Spinal cord (tissue), 9 donors: ENCODE measurements at regions not wholly inside any gene's neighbourhood (a gene's known extent, or its start where the extent isn't known, plus 50 kb on each side); places are given as distances from the start of the nearest gene placed in this dataset.
A peak's percentile ranks its signal among the peaks of the same experiment; 100 is the strongest.

ENCODE experiments used
- DNase-seq, 6 donors: peaks; one replicate each; pipeline versions ENCODE4 v3.0.0 to v3.0.0-alpha.2; 2013 to 2015; ENCODE audit warnings: low spot score in 6 of 6, low read depth in 4 of 6
- H3K27ac ChIP-seq: one replicate; pipeline ENCODE4 v1.5.1; 2013; ENCODE audit warnings: low read depth, low read length, control low read depth
- H3K27me3 ChIP-seq: one replicate; pipeline ENCODE4 v1.6.1; 2013; ENCODE audit warnings: low read length; ENCODE audit not compliant: control insufficient read depth, insufficient read depth
- H3K36me3 ChIP-seq: one replicate; pipeline ENCODE4 v1.6.1; 2013; ENCODE audit warnings: low read length; ENCODE audit not compliant: control insufficient read depth, insufficient read depth
- H3K4me1 ChIP-seq: one replicate; pipeline ENCODE4 v1.6.1; 2013; ENCODE audit warnings: low read length; ENCODE audit not compliant: control insufficient read depth, insufficient read depth
- H3K4me3 ChIP-seq: one replicate; pipeline ENCODE4 v1.5.1; 2013; ENCODE audit warnings: low read depth, low read length, control low read depth
- H3K9me3 ChIP-seq: one replicate; pipeline ENCODE4 v1.6.1; 2013; ENCODE audit warnings: low read length; ENCODE audit not compliant: control insufficient read depth, insufficient read depth
- WGBS: methylation state at CpG from one replicate; pipeline ENCODE4 v1.1.5; 2013; ENCODE audit warnings: missing lambda C conversion rate; ENCODE audit not compliant: insufficient coverage; 5-methylcytosine and 5-hydroxymethylcytosine counted together
- donor health status: healthy.

DNA sequence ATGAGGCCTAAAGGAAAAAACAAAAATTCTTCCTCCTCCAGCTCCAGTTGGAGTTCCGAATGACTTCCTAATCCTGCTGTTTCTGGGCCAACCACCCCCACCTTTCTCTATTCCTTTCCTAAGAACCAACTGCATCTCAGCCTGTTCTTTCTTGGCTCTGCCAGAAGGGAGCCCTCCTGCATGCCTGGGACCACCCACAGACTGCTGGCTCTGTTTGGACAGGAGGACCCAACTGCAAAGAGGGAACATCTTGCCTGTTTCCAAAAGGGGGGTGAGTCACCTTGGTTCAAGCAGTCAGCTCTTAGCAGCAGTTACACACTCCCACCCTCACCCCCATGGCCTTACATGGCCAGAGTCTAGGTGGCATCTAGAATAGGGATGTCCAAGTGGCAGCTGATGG lies 116.0 kb upstream of the PRICKLE2 start:
- no peaks in the 10 kb centered on the region for H3K36me3 ChIP-seq
- no peak overlapping the region for H3K4me3 ChIP-seq
- peaks cover 2% of the 10 kb centered on the region for H3K9me3 ChIP-seq
- no peak for DNase-seq
- no CpG with 5 or more reads among the region's 1 CpG for WGBS
- H3K4me1 ChIP-seq: peaks cover 8% of the 10 kb centered on the region
- no peak overlapping the region for H3K27ac ChIP-seq
- no peaks in the 10 kb centered on the region for H3K27me3 ChIP-seq

DNA sequence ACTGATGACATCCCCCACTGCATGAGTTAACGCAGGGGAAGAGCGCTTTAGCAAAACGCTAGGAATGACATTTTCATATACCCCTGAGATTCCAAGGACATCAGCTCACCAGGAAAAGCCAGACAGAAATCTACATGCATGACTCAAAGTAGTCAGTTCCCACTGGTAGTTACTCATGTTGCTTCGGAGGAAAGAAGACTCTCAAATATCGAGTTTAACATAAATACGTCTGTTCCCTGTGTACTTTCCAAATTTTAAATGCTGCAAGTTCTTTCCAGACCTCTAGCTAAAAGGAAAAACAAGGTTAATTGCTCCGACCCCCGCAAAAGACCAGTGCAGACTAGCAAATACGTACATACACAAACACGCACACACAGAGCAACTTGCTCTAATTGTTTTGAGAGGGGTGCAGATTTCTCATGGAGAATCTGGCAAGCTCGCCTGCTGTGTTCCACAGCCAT lies 115.4 kb upstream of the PRICKLE2 start:
- DNase-seq: peak in 1 of 6 donors; percentile 65
- no peaks in the 10 kb centered on the region for H3K36me3 ChIP-seq
- 66% methylated on average over 5 of the region's 11 CpGs for WGBS
- H3K27me3 ChIP-seq: no peaks in the 10 kb centered on the region
- H3K4me1 ChIP-seq: peaks cover 8% of the 10 kb centered on the region
- H3K4me3 ChIP-seq: no peak overlapping the region
- no peak overlapping the region for H3K27ac ChIP-seq
- peaks cover 2% of the 10 kb centered on the region for H3K9me3 ChIP-seq

DNA sequence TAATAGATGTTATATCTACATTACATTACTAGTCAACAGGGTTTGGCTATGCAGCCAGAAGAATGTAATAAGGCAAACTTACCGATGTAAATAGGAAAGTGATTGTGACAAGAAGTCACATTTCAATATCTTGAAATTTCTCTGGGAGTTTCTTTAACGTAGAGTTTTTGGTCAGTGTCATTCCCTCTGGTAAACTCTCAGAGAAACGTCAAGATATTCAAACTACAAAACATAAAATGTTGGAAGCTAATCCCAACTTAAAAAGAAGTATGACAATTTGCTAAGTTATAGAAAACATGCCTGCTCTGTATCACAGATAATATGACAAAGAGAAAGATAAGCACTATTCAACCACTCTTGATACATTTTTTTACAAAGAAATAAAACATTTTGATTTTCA lies 111.2 kb upstream of the PRICKLE2 start:
- peaks cover 3% of the 10 kb centered on the region for H3K4me1 ChIP-seq
- no peak overlapping the region for H3K4me3 ChIP-seq
- no peak overlapping the region for H3K27ac ChIP-seq
- no peaks in the 10 kb centered on the region for H3K27me3 ChIP-seq
- no peak for DNase-seq
- no peaks in the 10 kb centered on the region for H3K36me3 ChIP-seq
- H3K9me3 ChIP-seq: peaks cover 2% of the 10 kb centered on the region
- no CpG with 5 or more reads among the region's 3 CpGs for WGBS

GRCh38 chr3:64332459-64333350 lies 107.4 kb upstream of the PRICKLE2 start:
- 90% methylated on average over 2 of the region's 9 CpGs for WGBS
- no peaks in the 10 kb centered on the region for H3K9me3 ChIP-seq
- H3K27ac ChIP-seq: no peak overlapping the region
- no peaks in the 10 kb centered on the region for H3K4me1 ChIP-seq
- DNase-seq: no peak
- no peaks in the 10 kb centered on the region for H3K36me3 ChIP-seq
- H3K4me3 ChIP-seq: no peak overlapping the region
- H3K27me3 ChIP-seq: no peaks in the 10 kb centered on the region

GRCh38 chr3:64331605-64332004 lies 106.3 kb upstream of the PRICKLE2 start:
- no peaks in the 10 kb centered on the region for H3K27me3 ChIP-seq
- DNase-seq: no peak
- 81% methylated on average over 6 of the region's 12 CpGs for WGBS
- H3K9me3 ChIP-seq: no peaks in the 10 kb centered on the region
- H3K27ac ChIP-seq: no peak overlapping the region
- H3K4me1 ChIP-seq: no peaks in the 10 kb centered on the region
- no peaks in the 10 kb centered on the region for H3K36me3 ChIP-seq
- no peak overlapping the region for H3K4me3 ChIP-seq

- Histone ChIP-seq H3K36me3 (no peaks in the 10 kb centered on the region), H3K4me3 (no peak overlapping the region), H3K27me3 (no peaks in the 10 kb centered on the region), H3K27ac (no peak overlapping the region), H3K9me3 (no peaks in the 10 kb centered on the region), H3K4me1 (no peaks in the 10 kb centered on the region)
- no peak for DNase-seq
- no CpG with 5 or more reads among the region's 3 CpGs for WGBS
These were observed 103.8 kb upstream of the PRICKLE2 start for GRCh38 chr3:64329037-64329436.

DNA sequence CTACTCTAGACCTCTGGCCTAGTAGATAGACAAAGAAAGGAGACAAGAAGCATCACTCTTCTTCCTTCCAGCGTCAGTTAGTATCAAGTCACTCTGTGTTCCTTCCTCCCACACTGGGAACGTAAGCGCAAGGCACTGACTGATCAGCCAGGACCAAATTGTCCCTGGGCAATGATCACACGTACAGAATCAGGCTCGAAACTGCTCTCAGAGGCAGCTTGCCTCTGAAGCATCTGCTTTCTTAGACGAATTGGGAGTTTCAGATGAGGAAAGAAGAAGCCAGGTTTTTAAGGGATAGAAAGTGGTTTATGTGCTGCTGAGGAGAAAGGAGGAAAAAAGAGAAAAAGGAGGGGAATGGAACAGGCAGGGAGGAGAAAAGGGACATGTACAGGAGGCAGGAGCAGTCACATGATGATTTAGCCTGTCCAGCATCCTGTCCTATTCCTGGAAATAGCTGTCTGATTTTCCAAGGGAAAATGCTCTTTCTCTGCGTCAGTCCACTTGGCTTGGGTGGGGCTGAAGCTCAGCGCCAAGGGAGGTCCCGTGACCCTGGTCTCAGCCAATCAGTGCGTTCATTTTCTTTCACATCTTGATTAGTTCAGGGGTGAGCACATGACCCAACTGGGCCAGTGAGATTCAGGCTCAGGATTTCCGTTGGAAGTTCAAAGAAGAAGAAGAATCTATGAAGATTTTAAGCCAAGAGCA lies 102.0 kb upstream of the PRICKLE2 start:
- Histone ChIP-seq H3K4me1 (no peaks in the 10 kb centered on the region), H3K27me3 (no peaks in the 10 kb centered on the region), H3K36me3 (no peaks in the 10 kb centered on the region), H3K9me3 (no peaks in the 10 kb centered on the region), H3K27ac (no peak overlapping the region), H3K4me3 (no peak overlapping the region)
- 82% methylated on average over 11 of the region's 11 CpGs for WGBS
- DNase-seq: peak in 2 of 6 donors; percentile 39 to 81

- Histone ChIP-seq H3K27me3 (no peaks in the 10 kb centered on the region), H3K36me3 (no peaks in the 10 kb centered on the region), H3K27ac (no peak overlapping the region), H3K4me3 (no peak overlapping the region), H3K9me3 (no peaks in the 10 kb centered on the region), H3K4me1 (no peaks in the 10 kb centered on the region)
- 42% methylated on average over 1 of the region's 1 CpG for whole genome bisulfite sequencing
- no peak for DNase-seq
These were observed 96.5 kb upstream of the PRICKLE2 start for GRCh38 chr3:64321747-64322146.

DNA sequence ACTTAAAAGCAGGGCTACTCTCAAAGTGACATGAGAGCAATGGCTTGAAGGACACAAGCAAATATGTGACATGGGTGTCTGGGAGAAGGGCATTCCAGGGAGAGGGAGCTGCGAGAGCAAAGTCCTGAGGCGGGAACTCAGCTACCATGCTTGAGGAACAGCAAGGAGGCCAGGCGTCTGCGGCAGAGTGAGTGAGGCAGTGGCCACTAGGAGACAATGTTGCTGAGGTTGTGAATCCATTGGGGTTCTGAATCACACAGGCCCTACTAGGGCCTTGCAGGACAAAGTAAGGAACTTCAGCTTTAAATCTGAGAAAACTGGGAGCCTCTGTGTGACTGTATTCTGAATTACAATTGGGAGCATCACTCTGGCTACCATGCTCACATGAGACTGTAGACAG lies 94.1 kb upstream of the PRICKLE2 start:
- WGBS: 91% methylated on average over 4 of the region's 4 CpGs
- Histone ChIP-seq H3K9me3 (no peaks in the 10 kb centered on the region), H3K36me3 (no peaks in the 10 kb centered on the region), H3K27ac (no peak overlapping the region), H3K27me3 (no peaks in the 10 kb centered on the region), H3K4me1 (no peaks in the 10 kb centered on the region), H3K4me3 (no peak overlapping the region)
- DNase-seq: no peak
